H9 (cell line): ENCODE measurements at regions not wholly inside any gene's neighbourhood (a gene's known extent, or its start where the extent isn't known, plus 50 kb on each side); places are given as distances from the start of the nearest gene placed in this dataset.

Source experiments
- DNase-seq: peaks from one replicate; pipeline ENCODE4 v3.0.0-alpha.2; 2017
- H2AFZ ChIP-seq: one replicate; pipeline ENCODE4 v1.6.1; 2013; ENCODE audit warnings: mild to moderate bottlenecking, low read length, control low read depth, moderate library complexity
- H2AK5ac ChIP-seq: 2 replicates; pipeline ENCODE4 v1.6.1; 2013; ENCODE audit warnings: low read length, control low read depth, mixed read lengths; ENCODE audit not compliant: insufficient read length
- H2BK120ac ChIP-seq: one replicate; pipeline ENCODE4 v1.6.1; 2013; ENCODE audit warnings: low read depth, mild to moderate bottlenecking, low read length, control low read depth, inconsistent platforms; ENCODE audit not compliant: poor library complexity, severe bottlenecking
- H2BK12ac ChIP-seq: 2 replicates; pipeline ENCODE4 v1.6.1; 2013; ENCODE audit warnings: low read length, control low read depth, mixed read lengths, low read depth; ENCODE audit not compliant: insufficient read length
- H2BK15ac ChIP-seq: 2 replicates; pipeline ENCODE4 v1.6.1; 2013; ENCODE audit warnings: low read depth, low read length, control low read depth
- H2BK20ac ChIP-seq: one replicate; pipeline ENCODE4 v1.6.1; 2013; ENCODE audit warnings: low read depth, mild to moderate bottlenecking, low read length, control low read depth, inconsistent platforms; ENCODE audit not compliant: poor library complexity, severe bottlenecking
- H2BK5ac ChIP-seq: 2 replicates; pipeline ENCODE4 v1.6.1; 2013; ENCODE audit warnings: low read length, control low read depth, mixed read lengths; ENCODE audit not compliant: insufficient read length
- H3K14ac ChIP-seq: 2 replicates; pipeline ENCODE4 v1.6.1; 2013; ENCODE audit warnings: low read length, control low read depth; ENCODE audit not compliant: insufficient read depth
- H3K18ac ChIP-seq: 2 replicates; pipeline ENCODE4 v1.6.1; 2013; ENCODE audit warnings: low read depth, mild to moderate bottlenecking, mixed read lengths, low read length, control low read depth; ENCODE audit not compliant: insufficient read length
- H3K23ac ChIP-seq: 2 replicates; pipeline ENCODE4 v1.6.1; 2013; ENCODE audit warnings: low read length, control low read depth, mixed read lengths, low read depth; ENCODE audit not compliant: insufficient read length
- H3K23me2 ChIP-seq: 2 replicates; pipeline ENCODE4 v1.6.1; 2013; ENCODE audit warnings: low read depth, mild to moderate bottlenecking, mixed read lengths, low read length, control low read depth; ENCODE audit not compliant: insufficient read length, poor library complexity, severe bottlenecking
- H3K27ac ChIP-seq: 2 replicates; pipeline ENCODE4 v1.5.1; 2013; ENCODE audit warnings: low read length, control low read depth, mixed read lengths, low read depth; ENCODE audit not compliant: insufficient read length
- H3K27me3 ChIP-seq: 2 replicates; pipeline ENCODE4 v1.6.1; 2013; ENCODE audit warnings: low read length, control low read depth, inconsistent platforms; ENCODE audit not compliant: insufficient read depth
- H3K4ac ChIP-seq: 2 replicates; pipeline ENCODE4 v1.6.1; 2013; ENCODE audit warnings: low read depth, mild to moderate bottlenecking, control low read depth, inconsistent platforms, low read length, moderate library complexity
- H3K4me1 ChIP-seq: 2 replicates; pipeline ENCODE4 v1.6.1; 2013; ENCODE audit warnings: low read length, control low read depth, inconsistent platforms; ENCODE audit not compliant: insufficient read depth
- H3K4me2 ChIP-seq: 2 replicates; pipeline ENCODE4 v1.6.1; 2013; ENCODE audit warnings: low read length, control low read depth, mixed read lengths; ENCODE audit not compliant: insufficient read length, insufficient read depth
- H3K56ac ChIP-seq: 2 replicates; pipeline ENCODE4 v1.6.1; 2013; ENCODE audit warnings: low read depth, mild to moderate bottlenecking, mixed read lengths, low read length, control low read depth; ENCODE audit not compliant: insufficient read length
- H3K79me1 ChIP-seq: 2 replicates; pipeline ENCODE4 v1.6.1; 2013; ENCODE audit warnings: low read depth, mild to moderate bottlenecking, moderate library complexity, low read length, control low read depth, inconsistent platforms; ENCODE audit not compliant: insufficient read depth, poor library complexity, severe bottlenecking
- H3K79me2 ChIP-seq: 2 replicates; pipeline ENCODE4 v1.6.1; 2013; ENCODE audit warnings: low read length, control low read depth, inconsistent platforms; ENCODE audit not compliant: insufficient read depth
- H3K9ac ChIP-seq: 2 replicates; pipeline ENCODE4 v1.6.1; 2013; ENCODE audit warnings: low read length, control low read depth, mixed read lengths; ENCODE audit not compliant: insufficient read length; ENCODE audit errors: extremely low read depth
- H3K9me3 ChIP-seq: one replicate; pipeline ENCODE4 v1.6.1; 2013; ENCODE audit warnings: low read depth, low read length, inconsistent platforms; ENCODE audit not compliant: control insufficient read depth
- H3T11ph ChIP-seq: one replicate; pipeline ENCODE4 v1.6.1; 2013; ENCODE audit warnings: mild to moderate bottlenecking, low read length, control low read depth, inconsistent platforms
- H4K20me1 ChIP-seq: one replicate; pipeline ENCODE4 v1.6.1; 2013; ENCODE audit not compliant: control insufficient read depth, insufficient read length, insufficient read depth
- H4K5ac ChIP-seq: 2 replicates; pipeline ENCODE4 v1.6.1; 2013; ENCODE audit warnings: low read depth, mild to moderate bottlenecking, mixed read lengths, low read length, control low read depth; ENCODE audit not compliant: insufficient read length
- H4K8ac ChIP-seq: replicated peaks from 2 replicates; pipeline ENCODE4 v1.6.1; 2013; ENCODE audit warnings: low read length, control low read depth, mixed read lengths, low read depth; ENCODE audit not compliant: insufficient read length
- H4K91ac ChIP-seq: 2 replicates; pipeline ENCODE4 v1.6.1; 2013; ENCODE audit warnings: low read depth, mild to moderate bottlenecking, moderate library complexity, mixed read lengths, low read length, control low read depth; ENCODE audit not compliant: insufficient read length
- H3K27ac Mint-ChIP-seq, 3 experiments: 2 replicates in 2 of 3; 3 replicates in 1 of 3; pipeline ENCODE4 v1.8.0; 2020 to 2021; ENCODE audit warnings: mixed read lengths in 3 of 3, mild to moderate bottlenecking in 1 of 3, moderate library complexity in 1 of 3
- H3K27me3 Mint-ChIP-seq: 2 replicates; pipeline ENCODE4 v1.8.0; 2021; ENCODE audit warnings: low read depth, mild to moderate bottlenecking, moderate library complexity, mixed read lengths
- H3K36me3 Mint-ChIP-seq, 3 experiments: 2 replicates in 2 of 3; 3 replicates in 1 of 3; pipeline ENCODE4 v1.8.0; 2020 to 2021; ENCODE audit warnings: low read depth in 3 of 3, mixed read lengths in 3 of 3; ENCODE audit not compliant: insufficient read depth in 1 of 3
- H3K4me1 Mint-ChIP-seq, 2 experiments: 2 replicates each; pipeline ENCODE4 v1.8.0; 2020; ENCODE audit warnings: mixed read lengths in 2 of 2
- H3K4me3 Mint-ChIP-seq, 2 experiments: 2 replicates in 1 of 2; 3 replicates in 1 of 2; pipeline ENCODE4 v1.8.0; 2020 to 2021; ENCODE audit warnings: mild to moderate bottlenecking in 2 of 2, mixed read lengths in 2 of 2, moderate library complexity in 1 of 2
- H3K9me3 Mint-ChIP-seq, 2 experiments: 2 replicates in 1 of 2; 3 replicates in 1 of 2; pipeline ENCODE4 v1.8.0; 2020; ENCODE audit warnings: mild to moderate bottlenecking in 2 of 2, mixed read lengths in 2 of 2, moderate library complexity in 1 of 2
- CTCF ChIP-seq: fragments of 200-600 bp; sonication (generic); conservative IDR thresholded peaks from 3 replicates; pipeline ENCODE4 v1.8.0; 2021; ENCODE audit warnings: antibody characterized with exemption, mild to moderate bottlenecking
- WGBS: extraction: QIAGEN DNeasy Blood & Tissue Kit; methylation state at CpG from one replicate; pipeline ENCODE4 v1.1.7; 2013; ENCODE audit warnings: missing lambda C conversion rate, low lambda C conversion rate, mixed read lengths; ENCODE audit not compliant: insufficient read length; ENCODE audit errors: extremely low coverage; 5-methylcytosine and 5-hydroxymethylcytosine counted together

GRCh38 chr5:128774605-128775004 lies 190.7 kb upstream of the SLC27A6 start:
- no peak overlapping the region for H3K23ac ChIP-seq
- no peak overlapping the region for H2AFZ ChIP-seq

More at GRCh38 chr5:128774605-128775004, 190.7 kb upstream of the SLC27A6 start:
- Histone ChIP-seq H3K4ac (no peak overlapping the region), H3K14ac (no peak overlapping the region), H3K9me3 (no peaks in the 10 kb centered on the region), H3K4me2 (no peak overlapping the region), H2AK5ac (no peak overlapping the region), H3T11ph (no peak overlapping the region), H3K27me3 (no peaks in the 10 kb centered on the region), H3K79me1 (no peaks in the 10 kb centered on the region), H3K9ac (no peak overlapping the region), H3K56ac (no peak overlapping the region), H3K4me1 (peaks cover 4% of the 10 kb centered on the region; the same call in 1 of the 2 replicates), H3K79me2 (no peaks in the 10 kb centered on the region), H3K18ac (no peak overlapping the region), H3K27ac (no peak overlapping the region), H2BK5ac (no peak overlapping the region), H2BK12ac (no peak overlapping the region), H2BK120ac (no peak overlapping the region), H2BK15ac (no peak overlapping the region), H4K8ac (no peak overlapping the region), H2BK20ac (no peak overlapping the region), H4K20me1 (no peaks in the 10 kb centered on the region), H3K23me2 (no peaks in the 10 kb centered on the region), H4K5ac (no peak overlapping the region), H4K91ac (no peak overlapping the region)
- DNase-seq = no peak
- no peak for TF ChIP-seq CTCF
- Mint-ChIP-seq H3K4me1 (peaks cover 25 to 29% of the 10 kb centered on the region in 2 experiments), H3K36me3 (no peaks in the 10 kb centered on the region), H3K27ac (no peak overlapping the region), H3K4me3 (no peak overlapping the region), H3K9me3 (no peaks in the 10 kb centered on the region), H3K27me3 (no peaks in the 10 kb centered on the region)
- no CpG with 5 or more reads among the region's 7 CpGs for WGBS
